Suprapubic skin (tissue), 4 donors: ENCODE measurements at regions not wholly inside any gene's neighbourhood (a gene's known extent, or its start where the extent isn't known, plus 50 kb on each side); places are given as distances from the start of the nearest gene placed in this dataset.
A peak's percentile ranks its signal among the peaks of the same experiment; 100 is the strongest.

Experiments
- DNase-seq, 2 donors: peaks; one replicate each; pipeline ENCODE4 v3.0.0-alpha.2; 2019; ENCODE audit warnings: low spot score in 2 of 2
- H3K27ac ChIP-seq: fragments of 200-600 bp; sonication (generic); one replicate; pipeline ENCODE4 v1.5.1; 2019
- H3K27me3 ChIP-seq: fragments of 200-600 bp; sonication (generic); one replicate; pipeline ENCODE4 v1.5.1; 2019
- H3K36me3 ChIP-seq: fragments of 200-600 bp; sonication (generic); one replicate; pipeline ENCODE4 v1.5.1; 2019
- H3K4me1 ChIP-seq: fragments of 200-600 bp; sonication (generic); one replicate; pipeline ENCODE4 v1.5.1; 2019
- H3K4me3 ChIP-seq: fragments of 200-600 bp; sonication (generic); one replicate; pipeline ENCODE4 v1.5.1; 2019; ENCODE audit warnings: mild to moderate bottlenecking
- H3K9me3 ChIP-seq: fragments of 200-600 bp; sonication (generic); one replicate; pipeline ENCODE4 v1.5.1; 2019
- EP300 ChIP-seq: sonication (generic); formaldehyde crosslinking; IDR thresholded peaks from one replicate; pipeline ENCODE4 v1.6.1; 2017; ENCODE audit warnings: antibody characterized with exemption
- POLR2A ChIP-seq, 2 donors: fragments of 450-650 bp; IDR thresholded peaks; one replicate each; pipeline ENCODE4 v1.6.1; 2017; ENCODE audit warnings: antibody characterized with exemption in 2 of 2, mild to moderate bottlenecking in 2 of 2, moderate library complexity in 2 of 2
- POLR2AphosphoS5 ChIP-seq, 3 donors: sonication (generic); formaldehyde crosslinking; IDR thresholded peaks; one replicate each; pipeline ENCODE4 v1.6.1; 2017; ENCODE audit warnings: antibody characterized with exemption in 3 of 3
- WGBS: methylation state at CpG from one replicate; pipeline ENCODE4 v1.1.5; 2018; 5-methylcytosine and 5-hydroxymethylcytosine counted together
- TF ChIP-seq, protein P1 (sequence below), 2 donors: fragments of 200-600 bp in 1 of 2; fragments of 450-650 bp in 1 of 2; sonication (generic) in 1 of 2; IDR thresholded peaks; one replicate each; pipeline ENCODE4 v1.5.1; 2016 to 2019; ENCODE audit warnings: antibody characterized with exemption in 2 of 2, mild to moderate bottlenecking in 1 of 2, moderate library complexity in 1 of 2

DNA sequence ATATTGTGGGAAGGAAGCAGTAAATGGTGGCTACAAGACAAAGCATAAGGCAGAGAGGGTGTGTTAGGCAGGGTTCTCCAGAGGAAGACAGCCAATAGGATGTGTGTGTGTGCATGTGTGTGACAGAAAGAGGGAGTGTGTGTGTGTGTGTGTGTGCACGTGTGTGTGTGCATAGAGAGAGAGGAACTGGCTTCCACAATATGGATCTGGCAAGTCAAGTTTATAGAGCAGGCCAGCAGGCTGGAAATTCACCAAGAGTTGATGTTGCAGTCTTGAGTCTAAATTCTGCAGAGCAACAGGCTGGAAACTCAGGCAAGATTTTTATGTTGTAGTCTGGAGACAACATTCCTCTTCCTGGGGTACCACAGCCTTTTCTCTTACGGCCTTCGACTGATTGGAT is 374.0 kb downstream of the TNS3 start:
- Histone ChIP-seq H3K9me3 (no peaks in the 10 kb centered on the region), H3K27me3 (no peaks in the 10 kb centered on the region), H3K36me3 (no peaks in the 10 kb centered on the region), H3K27ac (no peak overlapping the region), H3K4me3 (no peak overlapping the region), H3K4me1 (no peaks in the 10 kb centered on the region)
- TF ChIP-seq POLR2AphosphoS5 (IDR thresholded peaks at IDR 0.05) (no peak), EP300 (no peak), POLR2A (IDR thresholded peaks at IDR 0.05) (no peak)
- TF ChIP-seq, protein P1, sequence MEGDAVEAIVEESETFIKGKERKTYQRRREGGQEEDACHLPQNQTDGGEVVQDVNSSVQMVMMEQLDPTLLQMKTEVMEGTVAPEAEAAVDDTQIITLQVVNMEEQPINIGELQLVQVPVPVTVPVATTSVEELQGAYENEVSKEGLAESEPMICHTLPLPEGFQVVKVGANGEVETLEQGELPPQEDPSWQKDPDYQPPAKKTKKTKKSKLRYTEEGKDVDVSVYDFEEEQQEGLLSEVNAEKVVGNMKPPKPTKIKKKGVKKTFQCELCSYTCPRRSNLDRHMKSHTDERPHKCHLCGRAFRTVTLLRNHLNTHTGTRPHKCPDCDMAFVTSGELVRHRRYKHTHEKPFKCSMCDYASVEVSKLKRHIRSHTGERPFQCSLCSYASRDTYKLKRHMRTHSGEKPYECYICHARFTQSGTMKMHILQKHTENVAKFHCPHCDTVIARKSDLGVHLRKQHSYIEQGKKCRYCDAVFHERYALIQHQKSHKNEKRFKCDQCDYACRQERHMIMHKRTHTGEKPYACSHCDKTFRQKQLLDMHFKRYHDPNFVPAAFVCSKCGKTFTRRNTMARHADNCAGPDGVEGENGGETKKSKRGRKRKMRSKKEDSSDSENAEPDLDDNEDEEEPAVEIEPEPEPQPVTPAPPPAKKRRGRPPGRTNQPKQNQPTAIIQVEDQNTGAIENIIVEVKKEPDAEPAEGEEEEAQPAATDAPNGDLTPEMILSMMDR (IDR thresholded peaks at IDR 0.05) = no peak
- no peak for DNase-seq
- 84% methylated on average over 3 of the region's 3 CpGs for WGBS

DNA sequence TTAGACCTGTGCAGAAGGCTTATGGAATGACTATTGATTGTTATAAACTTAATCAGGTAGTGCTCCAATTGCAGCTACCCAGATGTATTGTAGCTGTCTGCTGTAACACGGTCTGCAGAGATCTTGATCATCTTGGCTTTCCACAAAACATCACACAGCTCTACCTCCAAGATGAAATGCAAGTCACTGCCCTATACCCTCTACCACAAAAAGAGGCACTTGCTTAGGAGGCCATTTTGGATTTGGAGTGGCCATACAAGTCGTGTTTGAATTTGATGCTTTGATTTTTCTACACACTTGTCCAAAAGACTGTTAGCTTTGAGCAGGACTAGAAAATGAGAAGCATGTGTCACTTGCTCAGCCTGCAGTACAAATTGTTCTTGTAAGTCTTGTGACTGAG is 377.2 kb downstream of the TNS3 start:
- Histone ChIP-seq H3K27ac (peak overlapping the region; percentile 0), H3K9me3 (no peaks in the 10 kb centered on the region), H3K4me1 (no peaks in the 10 kb centered on the region), H3K27me3 (no peaks in the 10 kb centered on the region), H3K4me3 (no peak overlapping the region), H3K36me3 (no peaks in the 10 kb centered on the region)
- WGBS = 60% methylated on average over 2 of the region's 2 CpGs
- no peak for DNase-seq
- TF ChIP-seq POLR2A (IDR thresholded peaks at IDR 0.05) (no peak), EP300 (no peak), POLR2AphosphoS5 (IDR thresholded peaks at IDR 0.05) (no peak)
- TF ChIP-seq, protein P1 (IDR thresholded peaks at IDR 0.05) = no peak

DNA sequence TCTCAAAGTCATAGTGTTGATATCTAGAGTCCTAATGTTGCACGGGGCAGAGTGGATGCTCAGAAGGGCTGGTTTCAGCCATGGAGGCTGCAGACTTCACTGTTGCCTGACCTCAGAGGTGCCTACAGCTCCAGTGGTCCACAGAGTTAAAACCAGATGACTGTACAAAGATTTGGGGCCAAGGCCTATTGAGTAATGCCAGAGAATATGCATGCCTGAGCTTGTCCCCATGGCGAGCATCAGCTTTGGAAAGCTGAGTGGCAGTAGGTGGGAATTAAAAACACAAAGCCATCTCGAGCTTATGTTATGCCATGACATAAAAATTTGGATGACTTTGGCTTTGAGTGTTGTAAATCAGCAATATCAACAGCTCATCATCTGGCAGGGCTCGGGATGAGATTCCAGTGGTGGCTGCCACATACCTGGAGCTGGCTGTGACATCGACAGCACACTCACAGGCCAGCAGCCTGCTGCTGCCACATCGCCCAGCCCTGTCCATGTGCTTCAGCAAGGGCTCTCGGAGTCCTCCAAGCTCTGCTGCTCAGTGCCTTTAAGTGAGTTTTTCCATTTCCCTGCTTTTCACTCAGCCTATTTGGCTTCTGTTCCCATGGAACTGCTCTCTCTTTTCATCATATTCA is 379.6 kb downstream of the TNS3 start:
- Histone ChIP-seq H3K27me3 (no peaks in the 10 kb centered on the region), H3K36me3 (no peaks in the 10 kb centered on the region), H3K4me3 (no peak overlapping the region), H3K4me1 (no peaks in the 10 kb centered on the region), H3K27ac (no peak overlapping the region), H3K9me3 (no peaks in the 10 kb centered on the region)
- no peak for DNase-seq
- no peak for TF ChIP-seq POLR2A (IDR thresholded peaks at IDR 0.05)
- TF ChIP-seq, protein P1 (IDR thresholded peaks at IDR 0.05) = no peak
- TF ChIP-seq EP300 = no peak
- no peak for TF ChIP-seq POLR2AphosphoS5 (IDR thresholded peaks at IDR 0.05)
- 57% methylated on average over 7 of the region's 7 CpGs for WGBS

DNA sequence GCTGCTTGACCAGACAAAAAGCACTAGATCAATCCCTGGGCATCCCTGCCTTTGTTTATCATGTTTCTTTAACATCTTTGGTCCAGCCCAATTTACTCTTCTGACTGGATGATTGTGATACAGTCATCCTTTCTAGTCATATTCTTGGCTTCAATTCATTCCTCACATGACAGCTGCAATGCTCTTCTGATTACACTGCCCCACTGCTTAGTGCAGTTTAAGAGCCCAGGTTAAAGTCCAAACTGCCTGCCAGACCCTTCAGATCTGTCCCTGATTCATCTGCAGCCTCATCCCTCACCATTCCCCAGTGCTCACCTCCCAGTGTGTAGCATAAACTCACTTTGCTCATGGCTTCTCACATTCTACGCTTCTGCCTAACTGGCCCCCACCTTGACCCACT is 383.8 kb downstream of the TNS3 start:
- H3K4me1 ChIP-seq = peaks cover 4% of the 10 kb centered on the region
- TF ChIP-seq, protein P1 (IDR thresholded peaks at IDR 0.05) = no peak
- TF ChIP-seq POLR2A (IDR thresholded peaks at IDR 0.05) = no peak
- TF ChIP-seq EP300 = no peak
- 90% methylated on average over 1 of the region's 1 CpG for WGBS
- no peaks in the 10 kb centered on the region for H3K9me3 ChIP-seq
- H3K27me3 ChIP-seq = no peaks in the 10 kb centered on the region
- DNase-seq = no peak
- no peak overlapping the region for H3K27ac ChIP-seq
- no peak overlapping the region for H3K4me3 ChIP-seq
- no peaks in the 10 kb centered on the region for H3K36me3 ChIP-seq

DNA sequence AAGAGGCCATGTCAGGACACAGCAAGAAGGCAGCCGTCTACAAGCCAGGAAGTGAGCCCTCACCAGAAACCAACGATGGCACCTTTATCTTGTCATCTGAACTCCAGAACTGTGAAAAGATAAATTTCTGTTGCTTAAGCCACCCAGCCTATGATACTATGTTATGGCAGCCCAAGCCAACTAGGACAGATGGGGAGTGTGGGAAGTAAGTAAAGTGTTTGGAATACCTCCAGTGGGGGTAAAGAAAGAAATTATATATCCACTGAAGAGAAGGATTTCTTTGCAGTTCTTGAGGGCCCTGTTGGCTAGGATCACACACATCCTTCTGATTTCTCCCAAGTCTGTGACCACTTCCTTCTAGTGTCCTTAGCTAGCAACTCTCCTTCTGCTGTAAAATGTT is 384.4 kb downstream of the TNS3 start:
- H3K27ac ChIP-seq = no peak overlapping the region
- no peaks in the 10 kb centered on the region for H3K27me3 ChIP-seq
- H3K4me3 ChIP-seq = no peak overlapping the region
- peaks cover 4% of the 10 kb centered on the region for H3K4me1 ChIP-seq
- no peaks in the 10 kb centered on the region for H3K9me3 ChIP-seq
- 61% methylated on average over 2 of the region's 2 CpGs for WGBS
- no peak for DNase-seq
- TF ChIP-seq, protein P1 (IDR thresholded peaks at IDR 0.05) = no peak
- TF ChIP-seq POLR2A (IDR thresholded peaks at IDR 0.05) = no peak
- no peak for TF ChIP-seq EP300
- no peak for TF ChIP-seq POLR2AphosphoS5 (IDR thresholded peaks at IDR 0.05)
- H3K36me3 ChIP-seq = no peaks in the 10 kb centered on the region
